ENCODE measurements at regions not wholly inside any gene's neighbourhood (a gene's known extent, or its start where the extent isn't known, plus 50 kb on each side); places are given as distances from the start of the nearest gene placed in this dataset.
A peak's percentile ranks its signal among the peaks of the same experiment; 100 is the strongest.
"Not testable (repeated sequence)": the region's sequence is repeated elsewhere in the genome, so short reads cannot be mapped to it uniquely, and the experiment has no call there.

- peak; percentile 17 for DNase-seq
Observed at GRCh38 chr3:161920196-161920595, 423.6 kb downstream of the OTOL1 start.

DNA sequence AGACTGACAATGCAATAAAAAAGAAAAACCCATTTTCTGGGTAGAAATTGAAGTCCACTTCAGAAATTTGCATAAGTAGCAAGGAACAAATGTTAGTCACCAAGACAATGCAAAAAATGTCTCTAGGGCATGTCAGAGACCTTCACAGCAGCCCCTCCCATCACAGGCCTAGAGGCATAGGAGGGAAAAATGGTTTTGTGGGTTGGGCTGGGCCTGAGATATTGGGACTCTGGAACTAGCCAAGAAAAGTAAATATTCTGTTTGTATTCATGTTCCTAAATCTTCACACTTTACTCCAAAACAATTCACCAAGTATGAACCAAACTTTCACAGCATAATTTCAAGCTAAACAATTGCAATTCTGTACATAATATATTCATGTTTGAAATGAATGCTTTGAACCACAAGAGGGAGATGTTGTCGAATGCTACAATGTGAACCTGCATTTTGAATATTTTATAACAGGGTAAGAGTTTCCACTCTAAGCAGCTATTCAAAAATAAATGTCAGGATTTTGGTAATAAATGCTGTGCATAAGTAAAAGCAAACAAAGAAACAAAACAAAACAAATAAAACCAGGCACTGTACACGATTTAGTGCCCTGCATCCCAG, 429.2 kb downstream of the OTOL1 start:
- DNase-seq = no peak

- DNase-seq = no peak
Observed at GRCh38 chr3:161927131-161927530, 430.5 kb downstream of the OTOL1 start.

DNA sequence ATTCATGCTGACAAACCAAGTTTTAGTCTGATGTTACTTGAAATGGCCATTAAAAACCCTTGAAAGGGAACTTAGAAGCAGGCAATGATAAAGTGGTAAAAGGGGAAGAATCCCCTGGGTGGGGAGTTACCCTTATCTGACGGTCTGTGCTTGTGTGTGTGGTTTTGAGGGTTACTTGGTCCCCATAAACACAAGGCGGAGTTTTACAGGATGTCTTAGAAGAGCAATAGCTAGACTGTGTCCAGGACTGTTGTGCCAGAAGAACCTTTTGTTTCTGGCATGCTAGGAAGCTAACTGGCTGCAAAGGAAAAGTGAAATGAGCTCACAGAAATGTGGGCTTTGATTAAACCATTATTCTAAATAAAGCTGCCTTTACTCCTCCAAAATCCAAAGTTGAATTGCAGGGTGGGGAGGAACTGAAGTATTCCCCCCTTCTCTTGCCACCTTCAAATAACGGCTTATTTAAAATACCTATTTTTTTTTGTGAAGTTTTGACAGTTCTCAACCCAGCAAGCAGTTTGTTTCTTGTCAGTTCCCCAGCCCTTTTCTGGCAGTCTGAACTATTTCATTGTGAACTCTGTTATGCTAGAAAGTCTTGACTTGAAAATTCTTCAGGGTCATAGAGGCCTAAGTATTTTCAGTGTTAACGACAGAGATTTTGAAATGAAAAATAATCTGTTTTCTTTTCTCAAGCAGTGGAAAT, 443.5 kb downstream of the OTOL1 start:
- no peak for DNase-seq

- no peak for DNase-seq
Observed at GRCh38 chr3:161940621-161940965, 444.0 kb downstream of the OTOL1 start.

- DNase-seq = no peak
Observed at GRCh38 chr3:161941891-161942290, 445.3 kb downstream of the OTOL1 start.

DNA sequence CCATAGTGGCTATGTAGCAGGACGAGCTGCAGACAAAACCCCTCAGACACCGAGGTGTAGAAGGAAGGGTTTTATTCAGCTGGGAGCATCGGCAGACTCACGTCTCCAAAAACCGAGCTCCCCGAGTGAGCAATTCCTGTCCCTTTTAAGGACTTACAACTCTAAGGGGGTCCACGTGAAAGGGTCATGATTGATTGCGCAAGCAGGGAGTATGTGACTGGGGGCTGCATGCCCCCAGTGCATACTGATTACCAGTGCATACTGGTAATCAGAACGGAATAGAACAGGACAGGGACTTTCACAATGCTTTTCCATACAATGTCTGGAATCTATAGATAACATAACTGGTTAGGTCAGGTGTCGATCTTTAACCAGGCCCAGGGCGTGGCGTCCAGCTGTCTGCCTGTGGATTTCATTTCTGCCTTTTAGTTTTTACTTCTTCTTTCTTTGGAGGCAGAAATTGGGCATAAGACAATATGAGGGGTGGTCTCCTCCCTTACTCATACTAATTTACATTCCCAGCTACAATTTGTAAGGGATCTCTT, 447.3 kb downstream of the OTOL1 start:
- DNase-seq = not testable (repeated sequence)

- DNase-seq = no peak
Observed at GRCh38 chr3:161946443-161946960, 449.9 kb downstream of the OTOL1 start.

- DNase-seq = no peak
Observed at GRCh38 chr3:161950318-161950868, 453.8 kb downstream of the OTOL1 start.

DNA sequence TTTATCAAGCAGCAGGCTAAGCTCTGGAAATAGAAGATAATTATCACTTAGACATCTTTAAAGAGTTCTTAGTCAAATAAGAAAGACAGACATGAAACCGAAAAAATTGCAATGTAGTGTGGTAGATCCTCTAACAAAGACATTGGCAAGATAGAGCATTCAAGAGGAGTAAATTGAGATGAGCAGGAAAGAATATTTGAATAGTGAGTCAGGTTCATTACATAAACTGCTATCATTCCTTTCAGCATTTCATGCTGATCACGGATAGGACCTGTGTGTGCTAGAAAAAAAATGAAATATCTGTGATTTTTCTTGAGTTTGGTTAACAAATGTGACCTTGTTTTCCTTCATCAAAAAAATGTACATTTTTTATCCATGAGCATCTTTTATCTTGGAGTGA, 460.9 kb downstream of the OTOL1 start:
- DNase-seq = peak; percentile 26

DNA sequence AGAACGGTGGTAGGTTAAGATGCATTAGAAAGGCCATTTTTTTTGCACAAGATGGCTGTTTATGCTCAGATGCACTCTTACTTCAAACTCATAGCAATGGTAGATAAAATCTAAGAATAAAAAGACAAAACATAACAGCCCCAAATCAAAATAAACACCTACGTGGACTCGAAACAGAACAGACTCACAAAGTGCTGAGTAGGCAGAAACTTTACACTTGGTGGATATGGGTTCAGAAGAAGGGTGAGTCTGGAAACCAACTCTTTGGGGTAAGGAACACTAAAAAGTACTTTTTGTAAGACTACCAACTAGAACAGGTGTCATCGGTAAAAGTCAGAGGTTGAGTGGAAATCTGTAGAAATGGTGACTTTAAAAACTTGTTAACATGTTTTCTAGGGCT, 468.2 kb downstream of the OTOL1 start:
- no peak for DNase-seq

DNA sequence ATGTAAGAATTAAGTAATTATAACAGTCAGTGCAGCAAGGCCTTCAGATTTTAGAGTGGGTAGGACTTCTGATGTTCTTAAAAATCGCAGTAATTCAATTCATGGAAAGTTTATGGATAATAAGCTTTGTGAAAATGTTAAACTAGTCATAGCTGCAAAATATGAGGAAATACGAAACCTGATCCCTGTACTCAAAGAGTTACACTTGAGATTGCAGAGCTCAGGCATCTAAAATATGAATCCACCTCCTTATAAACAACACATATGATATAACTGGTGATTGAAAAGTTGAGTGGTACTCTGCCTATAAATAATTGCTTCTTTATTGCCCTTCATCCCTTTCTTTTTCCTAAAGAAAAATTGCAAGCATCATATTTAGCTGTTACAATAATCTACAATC, 473.3 kb downstream of the OTOL1 start:
- DNase-seq = peak; percentile 55

GRCh38 chr3:161975201-161975600, 478.6 kb downstream of the OTOL1 start:
- no peak for DNase-seq

DNA sequence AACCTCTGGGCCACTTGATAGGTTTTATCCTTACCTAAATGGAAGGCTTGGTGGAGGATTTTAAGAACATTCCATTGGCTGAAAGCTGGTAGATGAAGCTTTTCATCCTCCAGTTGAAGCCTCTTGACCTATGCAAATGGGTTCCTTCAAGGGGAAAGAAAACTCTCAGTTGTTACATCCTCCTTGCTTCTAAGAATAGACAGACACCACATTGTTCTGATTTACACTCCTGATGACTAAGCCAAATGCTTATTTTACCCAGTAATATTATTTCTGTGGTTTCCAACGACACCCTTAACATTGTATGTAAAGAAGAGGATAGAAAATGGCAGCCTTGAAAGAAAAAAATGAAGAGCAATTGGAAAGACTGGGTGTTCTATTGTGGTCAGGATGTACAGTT, 480.5 kb downstream of the OTOL1 start:
- peak; percentile 72 for DNase-seq

DNA sequence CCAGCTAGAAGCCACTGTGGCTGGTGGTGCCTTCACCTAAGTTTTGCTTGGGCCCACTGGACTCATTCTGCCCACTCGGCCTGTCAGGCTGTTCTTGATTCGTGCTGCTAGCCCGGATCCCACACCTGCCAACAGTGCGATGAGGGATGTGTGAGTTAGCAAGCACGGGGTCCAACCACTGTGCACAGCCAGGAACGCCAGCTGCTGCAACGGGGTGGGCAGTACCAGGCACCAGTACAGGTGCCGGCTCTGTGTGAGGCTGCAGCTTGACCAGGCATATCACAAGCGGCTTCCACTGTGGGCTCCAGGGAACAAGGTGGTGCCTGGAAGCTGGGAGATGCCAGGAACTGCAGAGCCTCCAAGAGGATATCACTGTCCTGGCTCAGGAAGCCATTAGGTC, 481.2 kb downstream of the OTOL1 start:
- DNase-seq = no peak

DNA sequence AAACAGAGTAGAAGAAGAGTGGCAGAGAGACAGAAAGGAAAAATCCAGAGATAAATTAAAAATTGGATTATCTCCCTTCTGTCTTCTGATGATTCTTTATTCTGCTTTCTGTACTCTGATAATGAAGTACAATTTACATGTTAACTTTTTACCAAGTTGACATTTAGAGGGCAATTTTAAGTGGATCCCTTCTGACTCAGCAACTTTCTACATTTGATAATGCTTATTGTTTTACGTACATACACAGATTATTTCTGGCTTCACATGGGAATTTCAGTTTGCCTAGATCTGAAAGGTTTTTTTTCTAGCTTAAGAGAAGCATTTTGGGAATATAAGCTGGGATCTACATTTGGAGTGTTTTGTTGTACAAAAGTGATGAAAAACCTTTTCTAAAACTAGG, 491.3 kb downstream of the OTOL1 start:
- no peak for DNase-seq

- DNase-seq = no peak
Observed at GRCh38 chr3:161989012-161989411, 492.4 kb downstream of the OTOL1 start.

GRCh38 chr3:161990036-161990435, 493.4 kb downstream of the OTOL1 start:
- no peak for DNase-seq

- DNase-seq = no peak
Observed at GRCh38 chr3:161991901-161992540, 495.4 kb downstream of the OTOL1 start.

- DNase-seq = no peak
Observed at GRCh38 chr3:161999846-162000245, 503.2 kb downstream of the OTOL1 start.

DNA sequence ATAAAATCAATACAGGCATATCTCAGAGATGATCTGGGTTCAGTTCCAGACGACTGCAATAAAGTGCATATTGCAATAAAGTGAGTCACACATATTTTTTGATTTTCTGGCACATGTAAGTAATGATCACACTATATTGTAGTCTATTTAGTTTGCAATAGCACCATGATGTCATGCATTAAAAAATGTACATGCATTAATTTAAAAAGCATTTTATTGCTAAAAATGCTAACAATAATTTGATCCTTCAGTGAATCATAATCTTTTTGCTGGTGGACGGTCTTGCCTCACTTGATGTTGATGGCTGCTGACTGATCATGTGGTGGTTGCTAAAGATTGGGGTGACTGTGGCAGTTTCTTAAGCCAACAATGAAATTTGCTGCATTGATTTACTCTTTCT, 511.1 kb downstream of the OTOL1 start:
- peak; percentile 74 for DNase-seq

- DNase-seq = no peak
Observed at GRCh38 chr3:162012633-162013032, 516.0 kb downstream of the OTOL1 start.

GRCh38 chr3:162014284-162014683, 517.7 kb downstream of the OTOL1 start:
- no peak for DNase-seq

DNA sequence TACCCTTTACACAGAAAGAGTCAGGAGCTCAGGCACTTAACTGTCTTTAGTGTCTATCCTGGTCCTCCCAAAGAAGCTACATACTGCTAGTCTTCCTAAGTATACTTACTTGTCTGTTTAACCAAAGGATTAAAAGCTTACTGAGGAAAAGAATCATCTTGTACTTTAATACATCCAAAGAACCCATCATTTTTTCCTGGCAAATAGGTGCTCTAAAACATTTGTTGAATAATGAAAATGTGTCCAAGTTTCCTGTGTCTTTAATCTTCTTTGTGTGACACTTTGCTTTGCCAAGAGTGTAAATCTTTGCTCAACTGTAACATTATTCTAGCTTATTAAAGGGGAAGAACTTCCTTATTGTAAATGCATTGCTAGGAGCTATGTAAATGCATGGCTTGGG, 519.2 kb downstream of the OTOL1 start:
- DNase-seq = no peak

Measured in HCEC 1CT (cell line).